ENCODE measurements at regions not wholly inside any gene's neighbourhood (a gene's known extent, or its start where the extent isn't known, plus 50 kb on each side); places are given as distances from the start of the nearest gene placed in this dataset.

GRCh38 chr18:77711096-77711495 is 461.4 kb downstream of the GALR1 start:
- H3K9me3 Mint-ChIP-seq = peaks cover 3% of the 10 kb centered on the region
- no peaks in the 10 kb centered on the region for H3K4me1 Mint-ChIP-seq
- peaks cover 4% of the 10 kb centered on the region for H3K27me3 Mint-ChIP-seq (ENCODE audit: low read depth, poor library complexity)
- H3K27ac Mint-ChIP-seq = no peak overlapping the region
- TF ChIP-seq CTCF (IDR thresholded peaks at IDR 0.05) = peak; percentile 51
- H3K36me3 Mint-ChIP-seq (ENCODE audit: low read depth) = no peaks in the 10 kb centered on the region
- no peak for DNase-seq
- H3K4me3 Mint-ChIP-seq = no peak overlapping the region

GRCh38 chr18:77714716-77715115 is 465.1 kb downstream of the GALR1 start:
- TF ChIP-seq CTCF (IDR thresholded peaks at IDR 0.05) = no peak
- Mint-ChIP-seq H3K4me1 (peaks cover 3% of the 10 kb centered on the region), H3K4me3 (no peak overlapping the region), H3K9me3 (peaks cover 3% of the 10 kb centered on the region), H3K27me3 (ENCODE audit: low read depth, poor library complexity) (peaks cover 4% of the 10 kb centered on the region), H3K27ac (no peak overlapping the region), H3K36me3 (ENCODE audit: low read depth) (no peaks in the 10 kb centered on the region)
- DNase-seq = no peak

GRCh38 chr18:77716282-77716681 is 466.6 kb downstream of the GALR1 start:
- DNase-seq = no peak
- Mint-ChIP-seq H3K4me3 (no peak overlapping the region), H3K27ac (peak overlapping the region; percentile 24), H3K27me3 (ENCODE audit: low read depth, poor library complexity) (no peaks in the 10 kb centered on the region), H3K9me3 (no peaks in the 10 kb centered on the region), H3K36me3 (ENCODE audit: low read depth) (no peaks in the 10 kb centered on the region), H3K4me1 (peaks cover 3% of the 10 kb centered on the region)
- TF ChIP-seq CTCF (IDR thresholded peaks at IDR 0.05) = no peak

- Mint-ChIP-seq H3K4me1 (peaks cover 25% of the 10 kb centered on the region), H3K36me3 (ENCODE audit: low read depth) (no peaks in the 10 kb centered on the region), H3K27me3 (ENCODE audit: low read depth, poor library complexity) (peaks cover 5% of the 10 kb centered on the region), H3K27ac (no peak overlapping the region), H3K9me3 (no peaks in the 10 kb centered on the region), H3K4me3 (no peak overlapping the region)
- no peak for TF ChIP-seq CTCF (IDR thresholded peaks at IDR 0.05)
- DNase-seq = no peak
These were observed 483.8 kb downstream of the GALR1 start for GRCh38 chr18:77733292-77733903.

GRCh38 chr18:77736842-77737241 is 487.2 kb downstream of the GALR1 start:
- Mint-ChIP-seq H3K27me3 (ENCODE audit: low read depth, poor library complexity) (peaks cover 4% of the 10 kb centered on the region), H3K9me3 (no peaks in the 10 kb centered on the region), H3K4me3 (no peak overlapping the region), H3K4me1 (peaks cover 25% of the 10 kb centered on the region), H3K27ac (no peak overlapping the region), H3K36me3 (ENCODE audit: low read depth) (no peaks in the 10 kb centered on the region)
- no peak for TF ChIP-seq CTCF (IDR thresholded peaks at IDR 0.05)
- no peak for DNase-seq

- H3K4me3 Mint-ChIP-seq = no peak overlapping the region
- no peak for TF ChIP-seq CTCF (IDR thresholded peaks at IDR 0.05)
- H3K36me3 Mint-ChIP-seq (ENCODE audit: low read depth) = no peaks in the 10 kb centered on the region
- peaks cover 4% of the 10 kb centered on the region for H3K27me3 Mint-ChIP-seq (ENCODE audit: low read depth, poor library complexity)
- H3K9me3 Mint-ChIP-seq = no peaks in the 10 kb centered on the region
- H3K4me1 Mint-ChIP-seq = peaks cover 25% of the 10 kb centered on the region
- H3K27ac Mint-ChIP-seq = no peak overlapping the region
- DNase-seq = no peak
These were observed 487.8 kb downstream of the GALR1 start for GRCh38 chr18:77737405-77737804.
